ENCODE measurements at regions not wholly inside any gene's neighbourhood (a gene's known extent, or its start where the extent isn't known, plus 50 kb on each side); places are given as distances from the start of the nearest gene placed in this dataset.

- TF ChIP-seq CTCF (IDR thresholded peaks at IDR 0.05; ENCODE audit: low read depth, low read length) (no peak), EZH2phosphoT487 (IDR thresholded peaks at IDR 0.05; ENCODE audit: low read depth) (no peak)
Measured at GRCh38 chrX:74218895-74219294, 85.1 kb upstream of the ZCCHC13 start.

Data from OCI-LY3 (cell line).